A673 (cell line): ENCODE measurements at regions not wholly inside any gene's neighbourhood (a gene's known extent, or its start where the extent isn't known, plus 50 kb on each side); places are given as distances from the start of the nearest gene placed in this dataset.

Experiments used
- BruUV-seq: library from RNA; stranded (reverse); fragments of 400-500 nt; replicated peaks from 2 replicates; lab custom pipeline; 2021; lab: Mats Ljungman, UMichigan
- CTCF ChIA-PET: fragments of 300-600 bp; sonication (Branson Sonifier 250); formaldehyde crosslinking; loops from one replicate; lab custom pipeline; 2022; ENCODE audit warnings: antibody characterized with exemption; lab: Charles Lee
- POLR2A ChIA-PET: fragments of 300-600 bp; sonication (Branson Sonifier 250); formaldehyde crosslinking; loops from one replicate; lab custom pipeline; 2022; ENCODE audit warnings: antibody characterized with exemption; ENCODE audit not compliant: low non-redundant PET; lab: Charles Lee
- DNase-seq: peaks from one replicate; pipeline ENCODE4 v3.0.0-alpha.2; 2015; ENCODE audit warnings: low spot score
- H3K27ac ChIP-seq: fragments of 200-600 bp; sonication (generic); 2 replicates; pipeline ENCODE4 v1.5.1; 2016; ENCODE audit warnings: mixed run types, low read depth, mild to moderate bottlenecking, mixed read lengths, antibody characterized with exemption, low read length; ENCODE audit not compliant: poor library complexity, severe bottlenecking
- H3K27me3 ChIP-seq: fragments of 200-600 bp; sonication (generic); replicated peaks from 2 replicates; pipeline ENCODE4 v1.6.1; 2017; ENCODE audit warnings: mixed run types, low read depth, mild to moderate bottlenecking, mixed read lengths, antibody characterized with exemption, low read length; ENCODE audit not compliant: insufficient read depth, poor library complexity
- H3K36me3 ChIP-seq: fragments of 200-600 bp; sonication (generic); 2 replicates; pipeline ENCODE4 v1.6.1; 2016; ENCODE audit warnings: mixed run types, mild to moderate bottlenecking, mixed read lengths, antibody characterized with exemption, low read length; ENCODE audit not compliant: insufficient read depth, poor library complexity, severe bottlenecking
- H3K4me1 ChIP-seq: fragments of 200-600 bp; sonication (generic); 2 replicates; pipeline ENCODE4 v1.6.1; 2017; ENCODE audit warnings: mixed run types, mild to moderate bottlenecking, mixed read lengths, antibody characterized with exemption, low read length; ENCODE audit not compliant: insufficient read depth, poor library complexity, severe bottlenecking
- H3K4me3 ChIP-seq: fragments of 200-600 bp; sonication (generic); 2 replicates; pipeline ENCODE4 v1.5.1; 2016; ENCODE audit warnings: low read depth, mixed run types, mild to moderate bottlenecking, mixed read lengths, low read length; ENCODE audit not compliant: poor library complexity, severe bottlenecking
- H3K9me3 ChIP-seq: fragments of 200-600 bp; sonication (generic); 2 replicates; pipeline ENCODE4 v1.6.1; 2016; ENCODE audit warnings: mixed run types, low read depth, mild to moderate bottlenecking, mixed read lengths, antibody characterized with exemption, low read length; ENCODE audit not compliant: poor library complexity, severe bottlenecking
- EZH2 ChIP-seq: fragments of 200-600 bp; sonication (generic); IDR thresholded peaks from 2 replicates; pipeline ENCODE4 v1.6.1; 2017; ENCODE audit warnings: borderline replicate concordance, low read depth, mild to moderate bottlenecking, mixed read lengths, antibody characterized with exemption, low read length; ENCODE audit not compliant: poor library complexity, severe bottlenecking
- intact Hi-C: fragments of 100-400 bp; cut with micrococcal nuclease; formaldehyde crosslinking; loops from one replicate; pipeline ENCODE4 v1.10.0; 2022; ENCODE audit not compliant: unreplicated experiment
- TF ChIP-seq, protein P1 (sequence below): fragments of 300-800, 200-600 bp; sonication (generic); conservative IDR thresholded peaks from 2 replicates; pipeline ENCODE4 v1.5.1; 2017; ENCODE audit warnings: low read depth, mild to moderate bottlenecking, antibody characterized with exemption, low read length, moderate library complexity, mixed read lengths

DNA sequence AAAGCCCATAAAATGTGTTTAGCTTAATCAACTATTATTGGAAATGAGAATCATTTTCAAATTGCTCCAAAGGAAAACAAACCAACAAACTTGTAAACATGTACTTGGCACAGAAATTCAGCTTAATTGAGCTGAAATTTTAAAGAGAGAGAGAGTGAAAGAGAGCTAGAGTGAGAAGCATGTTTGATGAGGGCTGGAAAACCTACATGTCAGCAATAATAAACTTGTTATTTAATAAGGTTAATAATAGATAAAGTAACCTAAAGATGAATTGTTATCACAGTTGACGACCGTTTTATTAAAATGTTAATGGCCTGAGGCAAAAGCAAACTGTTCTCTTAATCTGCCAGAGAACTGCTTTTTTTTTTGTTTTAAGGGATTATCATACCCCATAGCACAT lies 496.1 kb downstream of the RNF144B start:
- Histone ChIP-seq H3K4me3 (no peak overlapping the region), H3K36me3 (no peaks in the 10 kb centered on the region), H3K27me3 (no peaks in the 10 kb centered on the region), H3K4me1 (no peaks in the 10 kb centered on the region), H3K9me3 (no peaks in the 10 kb centered on the region), H3K27ac (no peak overlapping the region)
- ChIA-PET CTCF (no interaction called here), POLR2A (no interaction called here)
- intact Hi-C loops, result no loop called here
- TF ChIP-seq EZH2, result no peak
- TF ChIP-seq, protein P1, sequence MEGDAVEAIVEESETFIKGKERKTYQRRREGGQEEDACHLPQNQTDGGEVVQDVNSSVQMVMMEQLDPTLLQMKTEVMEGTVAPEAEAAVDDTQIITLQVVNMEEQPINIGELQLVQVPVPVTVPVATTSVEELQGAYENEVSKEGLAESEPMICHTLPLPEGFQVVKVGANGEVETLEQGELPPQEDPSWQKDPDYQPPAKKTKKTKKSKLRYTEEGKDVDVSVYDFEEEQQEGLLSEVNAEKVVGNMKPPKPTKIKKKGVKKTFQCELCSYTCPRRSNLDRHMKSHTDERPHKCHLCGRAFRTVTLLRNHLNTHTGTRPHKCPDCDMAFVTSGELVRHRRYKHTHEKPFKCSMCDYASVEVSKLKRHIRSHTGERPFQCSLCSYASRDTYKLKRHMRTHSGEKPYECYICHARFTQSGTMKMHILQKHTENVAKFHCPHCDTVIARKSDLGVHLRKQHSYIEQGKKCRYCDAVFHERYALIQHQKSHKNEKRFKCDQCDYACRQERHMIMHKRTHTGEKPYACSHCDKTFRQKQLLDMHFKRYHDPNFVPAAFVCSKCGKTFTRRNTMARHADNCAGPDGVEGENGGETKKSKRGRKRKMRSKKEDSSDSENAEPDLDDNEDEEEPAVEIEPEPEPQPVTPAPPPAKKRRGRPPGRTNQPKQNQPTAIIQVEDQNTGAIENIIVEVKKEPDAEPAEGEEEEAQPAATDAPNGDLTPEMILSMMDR, result no peak
- no peak for DNase-seq
- no TSS peak for BruUV-seq

DNA sequence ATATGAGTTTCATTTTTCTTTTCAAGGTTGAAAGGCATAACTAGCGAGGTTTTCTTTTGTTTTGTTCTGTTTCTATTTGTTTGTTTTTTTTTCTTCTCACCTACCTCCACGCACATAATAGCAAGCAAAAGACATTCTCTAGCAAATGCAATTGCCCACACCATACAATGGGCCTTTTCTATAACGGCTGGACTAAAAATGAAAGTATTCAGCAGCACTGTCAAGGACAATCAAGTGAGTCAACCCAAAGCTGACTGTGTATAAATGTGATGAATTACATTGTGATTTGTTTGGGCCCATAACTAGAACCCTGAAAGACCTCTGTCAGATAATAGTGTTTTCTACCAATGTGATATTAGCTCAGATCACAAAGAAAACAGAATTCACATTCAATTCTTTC lies 496.7 kb downstream of the RNF144B start:
- Histone ChIP-seq H3K4me3 (no peak overlapping the region), H3K27me3 (no peaks in the 10 kb centered on the region), H3K4me1 (no peaks in the 10 kb centered on the region), H3K27ac (no peak overlapping the region), H3K36me3 (no peaks in the 10 kb centered on the region), H3K9me3 (no peaks in the 10 kb centered on the region)
- CTCF ChIA-PET, result no interaction called here
- no peak for DNase-seq
- intact Hi-C loops, result no loop called here
- BruUV-seq, result no TSS peak
- POLR2A ChIA-PET, result no interaction called here
- no peak for TF ChIP-seq EZH2
- TF ChIP-seq, protein P1, result no peak

DNA sequence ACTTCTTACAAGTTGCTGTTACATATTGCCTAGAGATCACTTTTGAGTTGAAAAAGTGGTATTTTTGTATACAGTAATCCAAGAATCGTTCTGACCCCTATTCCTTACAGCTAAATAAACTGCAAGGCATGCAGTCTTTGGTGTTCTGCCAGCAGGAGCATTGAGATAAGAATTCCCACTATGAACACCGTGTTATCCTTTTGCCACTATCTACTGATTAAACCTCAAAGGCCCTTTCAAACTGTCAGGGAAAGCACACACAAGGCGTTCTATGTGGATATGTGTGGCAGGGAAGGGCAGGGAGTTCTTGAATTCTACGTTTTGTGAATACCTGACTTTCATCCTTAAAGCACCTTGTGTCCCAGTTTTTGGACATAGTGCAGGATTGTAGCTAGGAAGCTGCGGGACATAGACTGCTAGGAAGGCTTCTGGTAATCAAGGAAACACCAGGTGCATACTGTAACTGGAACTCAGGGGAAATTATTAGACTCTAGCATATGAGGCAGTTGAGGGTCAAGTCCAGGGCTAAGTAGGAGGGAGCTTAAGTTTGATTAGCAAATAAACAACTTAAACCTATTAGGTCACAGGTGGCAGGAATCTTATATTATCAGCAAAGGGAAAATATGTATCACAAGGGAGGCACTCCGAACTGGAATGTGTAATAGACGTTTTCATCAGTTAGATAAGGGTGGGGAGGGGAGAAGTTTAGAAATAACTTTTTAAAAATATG lies 506.6 kb downstream of the RNF144B start:
- Histone ChIP-seq H3K27ac (no peak overlapping the region), H3K9me3 (no peaks in the 10 kb centered on the region), H3K4me1 (no peaks in the 10 kb centered on the region), H3K27me3 (no peaks in the 10 kb centered on the region), H3K4me3 (no peak overlapping the region), H3K36me3 (no peaks in the 10 kb centered on the region)
- no peak for DNase-seq
- intact Hi-C loops, result no loop called here
- BruUV-seq, result no TSS peak
- POLR2A ChIA-PET, result no interaction called here
- TF ChIP-seq, protein P1, result no peak
- TF ChIP-seq EZH2, result no peak
- CTCF ChIA-PET, result no interaction called here
